RWPE1 (cell line): ENCODE measurements at regions not wholly inside any gene's neighbourhood (a gene's known extent, or its start where the extent isn't known, plus 50 kb on each side); places are given as distances from the start of the nearest gene placed in this dataset.
"Not testable (repeated sequence)": the region's sequence is repeated elsewhere in the genome, so short reads cannot be mapped to it uniquely, and the experiment has no call there.

Source experiments
- CTCF ChIA-PET: fragments of 350-600 bp; sonication (Branson Sonifier 250); formaldehyde crosslinking; extraction: SDS; loops from one replicate; lab custom pipeline; 2021; lab: Yijun Ruan, JAX
- POLR2A ChIA-PET: fragments of 400-600 bp; formaldehyde crosslinking; extraction: SDS; loops from one replicate; lab custom pipeline; 2020; ENCODE audit warnings: antibody characterized with exemption; ENCODE audit not compliant: low non-redundant PET; lab: Yijun Ruan, JAX
- DNase-seq: peaks from one replicate; pipeline ENCODE4 v3.0.0; 2012; ENCODE audit warnings: low spot score
- H3K27ac ChIP-seq: fragments of 450-650 bp; 2 replicates; pipeline ENCODE4 v1.5.1; 2017
- TF ChIP-seq, protein P1 (sequence below): fragments of 450-650 bp; conservative IDR thresholded peaks from 2 replicates; pipeline ENCODE4 v1.5.1; 2017; ENCODE audit warnings: low read depth, mild to moderate bottlenecking

- CTCF ChIA-PET, DNase-seq, H3K27ac ChIP-seq, POLR2A ChIA-PET: not testable (repeated sequence)
These were observed 259.8 kb downstream of the NPIPA7 start for GRCh38 chr16:16638714-16639113.

DNA sequence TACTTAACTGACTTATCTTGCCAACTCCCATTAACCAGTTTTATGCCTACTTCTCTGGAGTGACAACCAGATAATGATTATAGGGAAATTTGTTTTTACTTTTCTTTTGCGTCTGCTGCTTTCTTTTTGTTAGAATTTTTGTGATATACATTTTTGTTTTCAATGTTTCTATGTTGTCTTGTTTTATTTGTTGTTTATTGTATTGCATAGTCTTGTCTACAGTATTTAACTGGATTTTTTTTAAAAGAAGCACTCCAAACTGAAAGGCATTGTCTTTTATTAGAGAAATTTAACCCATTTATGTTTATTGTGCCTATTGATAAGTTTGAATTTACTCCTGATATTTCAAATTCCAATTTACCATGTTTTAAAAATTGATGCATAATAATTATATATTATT is 264.9 kb downstream of the NPIPA7 start:
- CTCF ChIA-PET, DNase-seq, H3K27ac ChIP-seq, POLR2A ChIA-PET: not testable (repeated sequence)

DNA sequence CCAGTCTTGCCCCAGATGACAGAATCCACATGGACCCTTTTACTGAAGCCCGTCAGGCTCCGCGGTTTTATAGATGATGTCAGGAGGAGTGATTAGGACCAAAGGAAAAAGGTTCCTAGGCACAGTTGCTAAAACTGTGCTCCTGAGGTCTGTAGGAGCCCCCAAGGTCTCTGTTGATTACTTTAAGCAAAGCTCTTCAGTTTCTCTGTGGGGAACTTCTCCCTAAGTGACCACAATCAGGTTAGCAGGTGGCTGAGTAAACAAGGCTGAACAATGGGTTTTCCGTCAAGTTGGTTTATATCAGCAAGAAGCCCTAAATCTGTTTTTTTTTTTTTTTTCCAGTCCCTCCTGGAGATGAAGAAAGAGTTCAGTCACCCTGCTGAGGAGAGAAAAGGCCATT is 269.1 kb downstream of the NPIPA7 start:
- DNase-seq, H3K27ac ChIP-seq, POLR2A ChIA-PET, CTCF ChIA-PET: not testable (repeated sequence)

DNA sequence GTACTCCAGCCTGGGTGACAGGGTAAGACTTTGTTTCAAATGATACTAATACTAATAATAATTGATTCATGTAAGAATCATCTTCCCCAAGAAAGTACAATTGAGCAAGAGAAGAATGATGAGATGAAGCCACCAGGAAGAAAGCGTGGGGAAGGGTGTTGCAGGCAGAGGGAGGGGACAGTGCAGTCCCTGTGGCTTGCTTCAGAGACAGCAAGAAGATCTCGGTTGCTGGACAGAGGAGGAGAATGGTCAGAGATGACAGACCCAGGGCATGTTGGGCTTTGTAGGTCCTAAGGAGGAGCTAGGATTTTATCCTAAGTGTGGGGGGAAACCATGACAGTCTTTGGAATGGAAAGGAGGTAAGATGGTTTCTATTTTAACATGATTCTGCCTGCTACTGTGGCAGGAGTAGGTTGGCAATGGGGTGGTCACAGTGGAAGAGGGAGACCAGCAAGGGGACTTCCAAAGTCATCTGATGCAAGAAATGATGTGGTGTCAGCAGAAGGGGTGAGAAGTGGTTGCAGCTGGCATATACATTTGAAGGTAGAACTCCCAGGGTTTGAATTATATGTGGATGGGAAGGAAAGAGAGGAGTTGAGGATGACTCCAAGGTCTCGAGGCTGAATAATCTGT is 293.4 kb downstream of the NPIPA7 start:
- DNase-seq, CTCF ChIA-PET, POLR2A ChIA-PET, H3K27ac ChIP-seq: not testable (repeated sequence)

DNA sequence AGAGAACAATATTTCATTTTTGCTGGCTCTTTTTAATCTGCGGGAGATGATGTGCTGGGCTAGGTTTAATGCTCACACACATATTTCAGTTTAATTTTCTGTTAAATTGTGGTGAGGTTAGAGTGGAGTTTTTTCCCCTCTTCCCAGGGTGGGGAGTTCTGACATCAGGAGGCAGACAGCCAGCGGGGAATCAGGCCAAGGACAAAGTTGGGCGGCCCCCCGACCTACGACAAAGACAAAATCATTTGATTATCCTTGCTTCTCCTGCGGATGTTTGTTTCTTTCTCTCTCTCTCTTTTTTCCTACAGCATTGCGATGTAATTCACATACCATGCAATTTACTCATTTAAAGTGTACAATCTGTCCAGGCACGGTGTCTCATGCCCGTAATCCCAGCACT is 295.9 kb downstream of the NPIPA7 start:
- POLR2A ChIA-PET, DNase-seq, H3K27ac ChIP-seq, CTCF ChIA-PET: not testable (repeated sequence)

DNA sequence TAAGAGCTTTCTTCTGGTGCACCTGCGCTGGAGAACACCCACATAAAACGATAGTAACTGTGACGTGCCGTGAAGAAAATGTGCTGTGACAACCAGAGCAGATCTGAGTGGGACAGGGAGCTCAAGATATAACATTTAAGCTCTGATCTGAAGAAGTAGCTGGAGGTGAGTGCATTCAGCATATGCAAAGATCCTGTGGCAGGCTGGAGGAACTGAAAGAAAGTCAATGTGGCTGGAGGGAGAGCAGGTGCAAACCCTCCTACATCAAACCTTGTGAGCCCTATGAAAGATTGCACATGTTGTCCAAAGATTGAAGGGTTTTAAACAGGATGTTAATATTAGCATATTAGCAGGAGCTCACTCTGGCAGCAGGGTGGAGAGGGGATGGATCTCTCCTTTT is 342.9 kb downstream of the NPIPA7 start:
- POLR2A ChIA-PET = not testable (repeated sequence)

DNA sequence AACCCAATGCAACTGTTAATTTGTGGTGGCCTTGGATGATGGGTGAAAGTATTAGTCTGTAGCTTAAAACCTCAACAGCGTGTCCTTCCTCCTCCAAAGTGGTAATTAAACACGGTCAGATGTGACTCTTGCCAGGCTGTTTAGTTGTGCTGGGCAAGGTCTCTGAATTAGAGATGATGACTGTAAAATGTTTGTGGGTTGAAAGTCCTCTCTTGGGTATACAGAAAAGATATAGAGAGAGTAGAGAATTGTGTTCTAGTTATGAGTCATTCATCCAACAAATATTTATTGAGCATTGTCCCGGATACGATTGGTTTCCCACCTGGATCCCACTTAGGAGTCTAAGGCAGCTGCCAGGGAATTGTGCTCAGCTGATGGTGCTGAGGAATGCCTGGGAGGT is 343.7 kb downstream of the NPIPA7 start:
- CTCF ChIA-PET, H3K27ac ChIP-seq, POLR2A ChIA-PET, DNase-seq: not testable (repeated sequence)

More for the DNA sequence above, 342.9 kb downstream of the NPIPA7 start:
- DNase-seq, CTCF ChIA-PET, H3K27ac ChIP-seq: not testable (repeated sequence)

DNA sequence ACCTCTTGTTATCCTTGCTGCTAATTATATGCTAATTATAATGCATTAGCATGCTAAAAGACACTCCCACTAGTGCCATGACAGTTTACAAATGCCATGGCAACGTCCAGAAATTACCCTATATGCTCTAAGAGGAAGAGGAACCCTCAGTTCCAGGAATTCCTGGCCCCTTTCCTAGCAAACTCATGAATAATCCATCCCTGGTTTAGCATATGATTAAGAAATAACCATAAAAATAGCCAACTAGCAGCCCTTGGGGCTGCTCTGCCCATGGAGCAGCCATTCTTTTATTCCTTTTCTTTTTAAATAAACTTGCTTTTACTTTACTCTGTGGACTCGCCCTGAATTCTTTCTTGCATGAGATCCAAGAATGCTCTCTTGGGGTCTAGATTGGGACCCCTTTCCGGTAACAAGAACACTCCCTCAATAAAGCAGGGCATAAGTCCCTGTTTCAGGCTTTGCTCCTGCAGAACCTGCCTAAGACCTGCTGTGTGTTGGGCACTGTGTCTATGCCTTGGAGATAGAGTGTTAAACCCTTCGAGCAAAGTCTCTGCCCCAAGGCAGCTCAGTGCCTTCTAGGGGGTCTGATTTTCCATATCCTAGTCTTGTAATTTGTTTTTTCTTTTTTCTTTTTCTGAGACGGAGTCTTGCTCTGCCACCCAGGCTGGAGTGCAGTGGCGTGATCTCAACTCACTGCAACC is 345.0 kb downstream of the NPIPA7 start:
- DNase-seq, H3K27ac ChIP-seq, CTCF ChIA-PET, POLR2A ChIA-PET: not testable (repeated sequence)

DNA sequence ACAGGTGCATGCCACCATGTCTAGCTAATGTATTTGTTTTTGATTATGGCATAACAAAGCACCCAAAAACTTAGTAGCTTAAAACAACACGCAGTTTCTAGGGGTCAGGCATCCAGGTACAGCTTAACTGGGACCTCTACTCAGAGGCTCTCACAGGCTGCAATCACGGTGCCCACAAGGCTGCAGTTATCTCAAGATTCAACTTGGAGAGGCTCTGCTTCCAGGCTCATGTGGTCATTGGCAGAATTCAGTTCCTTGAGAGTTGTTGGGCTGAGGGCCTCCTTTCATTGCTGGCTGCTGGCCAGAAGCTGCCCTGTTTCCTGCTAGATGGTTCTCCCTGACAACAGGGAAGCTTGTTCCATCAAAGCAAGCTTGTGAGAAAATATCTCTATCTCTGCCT is 348.1 kb downstream of the NPIPA7 start:
- DNase-seq, H3K27ac ChIP-seq, POLR2A ChIA-PET, CTCF ChIA-PET: not testable (repeated sequence)

- CTCF ChIA-PET, H3K27ac ChIP-seq, DNase-seq, POLR2A ChIA-PET: not testable (repeated sequence)
These were observed 363.6 kb downstream of the NPIPA7 start for GRCh38 chr16:16742573-16742972.

DNA sequence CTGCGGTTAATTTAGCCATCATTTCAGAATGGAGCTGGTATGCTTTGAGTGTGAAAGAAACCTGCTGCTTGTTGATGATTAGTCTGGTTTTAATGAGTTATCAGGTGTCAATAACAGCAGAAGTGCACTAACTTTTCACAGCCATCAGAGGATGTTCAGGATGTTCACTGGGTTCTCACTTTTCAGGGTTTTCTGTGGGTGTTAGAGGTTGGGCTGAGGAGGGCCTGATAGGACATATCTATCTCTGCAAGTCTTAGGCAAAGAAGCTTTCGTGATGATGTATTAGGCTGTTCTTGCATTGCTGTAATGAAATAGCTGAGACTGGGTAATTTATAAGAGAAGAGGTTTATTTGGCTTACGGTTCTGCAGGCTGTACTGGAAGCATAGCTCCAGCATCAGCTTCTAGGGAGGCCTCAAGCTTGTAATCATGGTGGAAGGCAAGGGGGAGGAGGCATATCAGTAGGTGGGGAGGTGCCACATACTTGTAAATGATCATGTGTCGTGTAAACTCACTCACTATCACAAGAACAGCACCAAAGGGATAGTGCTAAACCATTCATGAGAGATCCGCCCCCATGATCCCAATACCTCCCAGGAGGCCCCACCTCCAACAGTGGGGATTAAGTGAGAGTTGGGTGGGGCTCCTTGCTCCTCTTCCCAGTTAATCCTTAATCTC is 376.2 kb downstream of the NPIPA7 start:
- DNase-seq, POLR2A ChIA-PET, H3K27ac ChIP-seq, CTCF ChIA-PET: not testable (repeated sequence)

- ChIA-PET POLR2A (no interaction called here), CTCF (no interaction called here)
- no peak overlapping the region for H3K27ac ChIP-seq
- TF ChIP-seq, protein P1, sequence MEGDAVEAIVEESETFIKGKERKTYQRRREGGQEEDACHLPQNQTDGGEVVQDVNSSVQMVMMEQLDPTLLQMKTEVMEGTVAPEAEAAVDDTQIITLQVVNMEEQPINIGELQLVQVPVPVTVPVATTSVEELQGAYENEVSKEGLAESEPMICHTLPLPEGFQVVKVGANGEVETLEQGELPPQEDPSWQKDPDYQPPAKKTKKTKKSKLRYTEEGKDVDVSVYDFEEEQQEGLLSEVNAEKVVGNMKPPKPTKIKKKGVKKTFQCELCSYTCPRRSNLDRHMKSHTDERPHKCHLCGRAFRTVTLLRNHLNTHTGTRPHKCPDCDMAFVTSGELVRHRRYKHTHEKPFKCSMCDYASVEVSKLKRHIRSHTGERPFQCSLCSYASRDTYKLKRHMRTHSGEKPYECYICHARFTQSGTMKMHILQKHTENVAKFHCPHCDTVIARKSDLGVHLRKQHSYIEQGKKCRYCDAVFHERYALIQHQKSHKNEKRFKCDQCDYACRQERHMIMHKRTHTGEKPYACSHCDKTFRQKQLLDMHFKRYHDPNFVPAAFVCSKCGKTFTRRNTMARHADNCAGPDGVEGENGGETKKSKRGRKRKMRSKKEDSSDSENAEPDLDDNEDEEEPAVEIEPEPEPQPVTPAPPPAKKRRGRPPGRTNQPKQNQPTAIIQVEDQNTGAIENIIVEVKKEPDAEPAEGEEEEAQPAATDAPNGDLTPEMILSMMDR = no peak
- DNase-seq = no peak
These were observed 384.5 kb downstream of the NPIPA7 start for GRCh38 chr16:16763449-16763848.

GRCh38 chr16:16770717-16771116 is 391.8 kb downstream of the NPIPA7 start:
- H3K27ac ChIP-seq, POLR2A ChIA-PET, DNase-seq, CTCF ChIA-PET: not testable (repeated sequence)
